ENCODE measurements at regions not wholly inside any gene's neighbourhood (a gene's known extent, or its start where the extent isn't known, plus 50 kb on each side); places are given as distances from the start of the nearest gene placed in this dataset.

- no peak for DNase-seq (ENCODE audit: low read depth in 1 of 2, low spot score in 1 of 2)
These were observed 60.5 kb downstream of the NR2F2 start for GRCh38 chr15:96390986-96391385.

GRCh38 chr15:96392380-96393208 is 62.1 kb downstream of the NR2F2 start:
- DNase-seq (ENCODE audit: low read depth in 1 of 2, low spot score in 1 of 2), result no peak

DNA sequence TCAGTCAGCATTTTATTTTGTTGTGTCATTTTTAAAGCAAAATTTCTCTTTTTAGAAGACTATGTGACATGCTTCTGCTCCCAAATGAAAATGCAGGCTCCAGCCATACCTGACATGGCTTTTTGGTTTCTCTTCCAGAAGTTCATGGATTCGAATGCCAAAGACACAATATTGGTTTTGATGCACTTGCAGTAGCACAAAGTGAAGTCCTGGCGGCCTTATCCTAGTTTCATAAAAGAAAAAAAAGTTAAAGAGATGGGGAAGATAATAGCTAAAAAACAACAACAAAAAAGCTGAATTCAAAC is 62.7 kb downstream of the NR2F2 start:
- DNase-seq (ENCODE audit: low read depth in 1 of 2, low spot score in 1 of 2), result no peak

- no peak for DNase-seq (ENCODE audit: low read depth in 1 of 2, low spot score in 1 of 2)
These were observed 65.2 kb downstream of the NR2F2 start for GRCh38 chr15:96395687-96396086.

DNA sequence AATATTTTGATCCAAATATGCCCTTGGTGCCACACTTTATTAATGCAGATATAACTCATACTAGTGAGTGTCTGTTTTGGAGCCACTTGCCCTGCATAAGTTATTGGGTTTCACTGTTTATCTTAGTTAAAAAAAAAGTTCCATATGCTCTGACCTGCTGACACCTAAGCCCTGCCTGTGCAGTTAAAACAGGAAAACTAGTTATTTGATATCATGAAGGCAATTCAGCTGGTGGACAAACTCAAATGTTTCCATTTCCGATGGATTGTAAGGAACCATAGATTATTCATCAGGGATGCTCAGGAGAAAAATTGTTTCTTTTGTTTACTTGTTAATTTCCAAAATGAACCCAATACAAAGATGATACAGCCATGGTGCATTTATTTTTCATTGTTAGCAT is 68.3 kb downstream of the NR2F2 start:
- no peak for DNase-seq (ENCODE audit: low read depth in 1 of 2, low spot score in 1 of 2)

DNA sequence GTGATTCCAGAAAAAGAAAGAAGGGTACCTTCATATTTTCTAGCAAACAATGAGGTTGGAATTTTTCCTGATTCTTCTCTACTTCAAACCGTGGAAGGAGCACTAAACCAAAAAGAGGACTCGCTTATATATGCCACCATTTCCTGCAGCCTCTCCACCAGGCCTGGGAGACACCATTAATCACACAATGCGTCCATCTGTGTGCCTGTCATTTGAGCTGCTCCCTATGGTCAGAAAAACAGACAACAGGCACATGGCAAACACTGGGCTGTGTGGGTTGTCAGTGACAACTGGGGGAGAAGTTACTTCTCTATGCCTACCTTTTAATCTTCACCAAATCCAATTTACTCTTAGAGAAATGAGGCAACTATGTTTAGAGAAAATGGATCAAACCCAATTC is 71.9 kb downstream of the NR2F2 start:
- no peak for DNase-seq (ENCODE audit: low read depth in 1 of 2, low spot score in 1 of 2)

DNA sequence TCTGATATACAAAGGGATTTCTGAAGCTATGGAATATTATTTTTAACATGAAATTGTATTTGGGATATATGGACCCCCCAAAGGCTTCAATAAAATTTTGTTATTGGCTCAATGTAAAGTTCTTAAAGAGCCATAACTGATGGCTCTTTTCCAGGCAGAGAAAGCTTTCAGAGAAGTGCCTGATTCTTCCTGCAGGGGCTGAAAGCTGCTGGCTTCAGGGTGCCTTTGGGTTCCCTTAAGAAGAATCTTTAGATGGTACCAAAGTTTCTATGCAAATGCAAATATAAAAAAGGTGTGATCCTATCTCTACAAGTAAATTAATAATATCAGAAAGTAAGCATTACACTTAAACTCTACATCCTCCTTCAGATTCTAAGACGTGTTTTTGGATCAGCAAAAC is 72.6 kb downstream of the NR2F2 start:
- DNase-seq (ENCODE audit: low read depth in 1 of 2, low spot score in 1 of 2), result no peak

DNA sequence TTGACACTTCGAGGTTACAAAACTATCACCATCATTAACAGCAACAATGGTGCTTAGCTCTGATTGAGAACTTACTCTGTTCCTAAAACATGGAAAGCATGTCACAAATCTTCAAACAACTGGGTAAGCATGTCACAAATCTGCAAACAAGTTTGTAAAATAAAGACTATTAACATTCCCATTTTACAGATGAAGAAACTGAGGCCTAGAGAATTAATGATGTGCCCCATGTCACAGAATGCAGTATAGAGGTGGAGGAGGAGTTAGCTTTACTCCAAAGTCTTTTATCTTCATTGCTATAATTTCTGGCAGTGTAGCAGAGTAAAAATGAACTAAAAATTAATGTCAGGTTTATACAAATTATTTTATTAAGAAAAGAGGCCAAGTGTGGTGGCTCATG is 73.4 kb downstream of the NR2F2 start:
- DNase-seq (ENCODE audit: low read depth in 1 of 2, low spot score in 1 of 2), result no peak

DNA sequence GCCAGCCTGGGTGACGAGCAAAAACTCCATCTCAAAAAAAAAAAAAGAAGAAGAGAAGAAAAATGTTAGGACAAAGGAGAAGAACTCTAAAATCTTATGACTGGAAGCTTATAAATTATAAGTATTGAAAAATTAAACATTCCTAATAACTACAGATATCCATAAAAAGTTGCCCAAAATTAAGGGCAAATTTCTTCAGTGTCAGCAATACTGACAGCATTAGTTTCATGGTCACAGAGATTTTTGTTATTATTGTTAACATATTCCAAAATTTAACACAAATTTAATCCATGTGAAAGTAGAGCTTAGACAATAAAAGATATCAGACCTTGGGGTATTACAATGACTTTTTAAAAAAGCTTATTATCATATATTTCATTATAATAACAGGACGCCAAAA is 74.1 kb downstream of the NR2F2 start:
- no peak for DNase-seq (ENCODE audit: low read depth in 1 of 2, low spot score in 1 of 2)

GRCh38 chr15:96406291-96406690 is 75.8 kb downstream of the NR2F2 start:
- DNase-seq (ENCODE audit: low read depth in 1 of 2, low spot score in 1 of 2), result no peak

DNA sequence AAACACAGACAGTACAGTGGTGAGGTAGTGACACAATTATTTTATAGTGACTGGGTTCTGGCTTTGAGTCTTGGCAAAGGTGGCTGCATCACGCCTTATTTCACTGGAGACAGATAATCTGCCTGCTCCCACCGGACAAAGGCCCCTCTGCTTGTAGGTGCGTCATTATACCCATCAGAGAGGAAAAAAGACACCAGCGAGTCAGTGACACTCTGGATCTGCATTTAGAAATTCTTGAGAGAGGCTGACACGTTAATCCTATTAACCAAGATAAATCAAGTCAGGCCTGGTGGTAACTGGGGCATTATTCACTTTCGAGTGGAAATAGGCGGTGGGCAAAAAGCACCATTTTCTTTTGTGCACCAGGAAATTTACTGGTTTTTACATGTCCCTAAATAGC is 76.2 kb downstream of the NR2F2 start:
- no peak for DNase-seq (ENCODE audit: low read depth in 1 of 2, low spot score in 1 of 2)

DNA sequence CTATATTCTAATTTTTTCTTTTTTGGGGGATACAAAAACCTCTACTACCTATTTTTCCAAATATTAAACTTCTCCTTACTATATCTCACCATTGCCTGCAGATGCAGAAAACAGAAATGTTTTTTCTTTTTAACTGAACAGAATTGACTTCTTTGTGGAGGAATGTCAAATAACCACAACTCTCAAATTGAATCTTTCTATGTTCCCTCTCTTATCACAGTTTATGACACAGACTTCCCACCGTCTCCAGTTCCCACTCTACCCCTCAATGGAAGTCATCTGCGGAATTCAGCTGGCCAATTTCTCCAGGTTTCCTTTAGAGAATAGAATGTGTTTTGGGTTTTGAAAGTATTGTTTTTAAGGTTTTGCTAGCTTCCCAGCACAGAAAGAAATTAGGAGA is 77.0 kb downstream of the NR2F2 start:
- no peak for DNase-seq (ENCODE audit: low read depth in 1 of 2, low spot score in 1 of 2)

- DNase-seq (ENCODE audit: low read depth in 1 of 2, low spot score in 1 of 2), result no peak
These were observed 78.2 kb downstream of the NR2F2 start for GRCh38 chr15:96408591-96409183.

DNA sequence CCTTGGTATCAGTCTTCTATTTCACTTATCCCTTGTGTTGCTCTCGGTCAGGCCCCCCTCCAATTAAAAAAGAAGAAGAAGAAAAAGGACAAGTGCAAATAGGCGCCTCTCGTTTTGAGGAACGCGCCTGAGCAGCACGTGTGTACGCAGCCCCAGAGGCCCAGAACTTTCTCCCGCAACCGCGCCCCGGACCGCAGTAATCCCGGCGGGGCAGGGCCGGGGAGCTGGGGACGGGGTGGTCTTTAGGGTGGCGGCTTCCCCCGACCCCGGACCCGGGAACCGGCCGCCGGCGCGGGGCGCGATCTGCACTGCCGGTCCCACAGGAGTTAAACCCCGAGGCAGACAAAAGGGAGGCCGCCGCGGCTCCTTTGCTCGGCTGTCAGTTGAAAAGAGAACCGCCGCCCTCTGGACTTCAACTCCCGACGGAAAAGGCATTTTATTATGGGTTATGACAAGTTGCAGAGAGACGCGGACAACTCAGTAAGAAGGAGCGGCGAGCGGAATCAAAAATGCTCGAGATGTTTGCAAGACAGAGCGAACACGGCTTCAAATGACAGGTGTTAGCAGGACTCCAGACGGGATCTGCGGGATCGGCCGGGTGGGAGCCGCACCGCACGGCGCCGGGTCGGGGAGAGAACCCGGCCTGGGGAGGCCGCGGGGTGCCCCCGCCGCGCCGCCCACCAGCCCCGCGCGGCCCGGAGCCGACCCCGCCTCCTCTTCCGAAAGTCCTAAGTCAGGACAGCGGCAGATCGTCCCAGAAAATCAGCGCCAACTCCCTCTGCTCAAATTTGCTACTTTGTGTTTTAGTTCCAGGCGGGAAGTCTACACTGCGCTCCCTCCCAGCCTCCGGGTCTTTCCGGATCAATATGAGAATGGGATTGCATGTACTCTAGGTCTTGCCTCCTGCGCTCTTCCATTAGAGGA is 79.0 kb downstream of the NR2F2 start:
- DNase-seq (ENCODE audit: low read depth in 1 of 2, low spot score in 1 of 2), result no peak

- no peak for DNase-seq (ENCODE audit: low read depth in 1 of 2, low spot score in 1 of 2)
These were observed 79.9 kb downstream of the NR2F2 start for GRCh38 chr15:96410175-96411055.

GRCh38 chr15:96411056-96412031 is 80.8 kb downstream of the NR2F2 start:
- no peak for DNase-seq (ENCODE audit: low read depth in 1 of 2, low spot score in 1 of 2)

GRCh38 chr15:96412045-96412905 is 81.8 kb downstream of the NR2F2 start:
- no peak for DNase-seq (ENCODE audit: low read depth in 1 of 2, low spot score in 1 of 2)

DNA sequence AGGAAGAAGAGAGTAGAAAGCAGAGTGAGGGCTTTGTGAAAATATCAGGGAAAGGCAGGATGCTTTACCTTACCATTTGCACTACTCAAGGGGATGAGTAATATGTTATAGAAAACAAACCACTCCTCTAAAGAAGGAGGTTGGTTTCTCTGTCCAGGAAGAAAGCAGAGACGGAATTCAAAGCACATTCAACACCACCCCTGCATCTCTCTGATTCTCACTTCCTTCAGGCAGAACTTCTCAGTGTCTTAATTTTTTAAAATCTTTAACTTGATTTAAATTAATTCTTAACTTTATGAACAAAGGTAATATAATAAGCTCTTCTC is 82.4 kb downstream of the NR2F2 start:
- no peak for DNase-seq (ENCODE audit: low read depth in 1 of 2, low spot score in 1 of 2)

GRCh38 chr15:96413657-96414056 is 83.2 kb downstream of the NR2F2 start:
- no peak for DNase-seq (ENCODE audit: low read depth in 1 of 2, low spot score in 1 of 2)

Measured in activated CD4-positive, alpha-beta T cell treated with anti-CD3 and anti-CD28 coated beads, Interleukin-2, amount 50 U/mL, for 24 hours (primary cell).